SKM-1 treated with dmso at 0.1 percent for 144 hours (cell line): ENCODE measurements at regions not wholly inside any gene's neighbourhood (a gene's known extent, or its start where the extent isn't known, plus 50 kb on each side); places are given as distances from the start of the nearest gene placed in this dataset.
"Not testable (repeated sequence)": the region's sequence is repeated elsewhere in the genome, so short reads cannot be mapped to it uniquely, and the experiment has no call there.

Experiments used
- DNase-seq: peaks from one replicate; lab custom pipeline; 2025; ENCODE audit not compliant: unreplicated experiment; lab: John Stamatoyannopoulos, UW

DNA sequence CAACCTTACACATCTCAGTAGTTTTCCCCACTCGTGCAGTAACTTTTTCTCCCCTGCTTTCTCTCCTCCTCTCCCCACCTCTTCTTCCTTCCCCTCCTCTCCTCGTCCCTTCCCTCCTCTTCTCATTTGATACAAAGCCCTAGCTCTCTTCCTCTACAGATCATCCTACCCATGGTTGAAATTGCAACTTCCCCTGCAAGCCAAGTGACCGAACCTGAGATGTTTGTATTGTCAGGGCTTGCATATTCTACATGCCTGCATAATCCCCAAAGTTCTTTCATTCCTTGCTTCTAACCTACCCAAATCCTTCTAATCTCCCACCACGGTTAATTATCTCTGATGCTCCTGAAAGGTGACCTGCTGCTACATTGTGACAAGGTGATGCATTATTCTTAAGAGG, 408.6 kb upstream of the AMELY start:
- not testable (repeated sequence) for DNase-seq

- DNase-seq = no peak
Measured at GRCh38 chrY:7318122-7318521, 406.6 kb upstream of the AMELY start.

DNA sequence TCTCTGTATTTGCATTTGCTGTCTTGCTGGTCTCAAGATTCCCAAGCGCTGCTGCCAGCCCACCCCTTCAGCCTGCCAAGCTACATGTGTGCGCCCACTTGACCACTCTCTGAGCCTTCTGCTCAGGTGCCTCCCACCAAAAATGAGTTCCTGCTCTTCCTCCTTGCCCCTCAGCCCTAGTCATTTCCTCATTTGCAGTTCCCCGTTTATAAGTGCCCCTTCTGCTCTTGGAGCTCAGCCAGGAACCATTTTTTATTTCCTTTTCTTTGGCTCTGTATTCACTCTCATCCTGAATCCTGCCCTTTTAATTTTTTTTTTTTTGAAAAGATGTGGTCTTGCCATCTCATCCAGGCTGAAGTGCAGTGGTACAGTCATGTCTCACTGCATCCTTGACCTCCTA, 406.0 kb upstream of the AMELY start:
- no peak for DNase-seq

DNA sequence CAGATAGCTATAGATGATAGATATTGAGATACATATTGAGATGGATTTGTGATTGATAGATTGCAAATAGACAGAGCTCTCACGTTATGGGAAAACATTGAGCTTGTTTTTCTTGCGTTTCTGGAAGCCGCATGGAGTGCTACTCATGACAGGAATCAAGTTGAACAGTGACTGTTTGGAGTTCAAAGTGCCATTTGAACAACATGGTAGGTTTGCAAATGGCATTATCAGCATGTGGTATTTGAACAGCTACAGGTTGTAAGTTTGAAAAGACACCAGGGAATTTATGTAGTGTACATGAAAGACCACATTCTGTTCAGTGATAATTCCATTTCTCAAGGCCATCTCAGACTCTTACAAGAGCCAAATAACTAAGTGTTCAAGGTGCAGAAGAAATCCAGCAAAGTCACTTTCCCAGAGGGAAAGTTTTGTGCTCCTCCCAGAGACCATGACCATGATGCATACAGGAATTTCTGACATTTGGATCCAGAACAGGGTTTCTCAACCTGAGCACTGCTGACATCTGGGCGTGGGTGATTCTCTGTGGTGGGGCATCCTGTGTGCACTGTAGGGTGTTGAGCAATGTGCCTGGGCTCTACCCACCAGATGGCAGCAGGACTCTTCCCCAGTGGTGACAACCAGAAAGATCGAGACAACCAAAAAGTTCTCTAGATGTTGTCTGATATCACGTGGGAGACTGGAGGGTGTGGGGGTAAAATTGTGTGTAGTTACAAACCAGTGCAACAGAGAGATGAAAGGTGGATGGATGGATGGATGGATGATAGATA, 399.1 kb upstream of the AMELY start:
- DNase-seq = peak; percentile 1

- DNase-seq = no peak
Measured at GRCh38 chrY:7308816-7309215, 397.3 kb upstream of the AMELY start.

GRCh38 chrY:7302306-7302705, 390.8 kb upstream of the AMELY start:
- DNase-seq = no peak

DNA sequence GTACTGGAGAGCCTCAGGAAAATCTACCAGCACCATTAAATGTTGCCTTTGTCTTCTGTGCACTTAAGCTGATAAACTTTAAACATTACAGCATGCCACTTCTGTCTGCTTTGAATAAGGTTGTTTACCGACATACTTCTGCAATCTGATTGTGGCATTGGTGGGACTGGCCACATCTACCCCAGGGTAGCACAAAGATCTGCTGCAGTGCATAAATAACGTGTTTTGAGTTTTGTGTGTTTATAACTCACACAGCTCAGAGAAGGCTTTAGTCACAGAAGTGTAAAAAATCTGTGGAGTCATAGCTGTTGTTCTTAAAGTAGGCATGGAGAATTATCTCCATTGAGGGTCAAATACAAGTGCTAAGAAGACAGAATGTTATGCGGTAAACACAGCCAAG, 388.4 kb upstream of the AMELY start:
- DNase-seq = no peak

DNA sequence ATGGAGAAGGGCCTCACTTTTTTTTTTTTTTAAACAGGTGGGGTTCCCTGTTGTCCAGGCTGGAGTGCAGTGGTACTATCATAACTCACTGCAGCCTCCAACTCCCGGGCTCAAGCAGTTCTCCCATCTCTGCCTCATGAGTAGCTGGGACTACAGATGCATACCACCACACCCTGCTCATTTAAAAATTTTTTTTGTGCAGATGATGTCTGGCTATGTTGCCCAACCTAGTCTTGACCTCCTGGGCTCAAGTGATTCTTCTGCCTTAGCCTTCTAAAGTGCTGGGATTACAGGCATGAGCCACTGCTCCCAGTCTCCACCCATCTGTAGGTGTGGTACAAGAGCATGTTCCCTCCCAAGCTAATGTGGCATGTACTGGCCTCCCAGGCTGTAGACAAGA, 380.6 kb upstream of the AMELY start:
- no peak for DNase-seq

- no peak for DNase-seq
Measured at GRCh38 chrY:7289889-7290833, 378.6 kb upstream of the AMELY start.

DNA sequence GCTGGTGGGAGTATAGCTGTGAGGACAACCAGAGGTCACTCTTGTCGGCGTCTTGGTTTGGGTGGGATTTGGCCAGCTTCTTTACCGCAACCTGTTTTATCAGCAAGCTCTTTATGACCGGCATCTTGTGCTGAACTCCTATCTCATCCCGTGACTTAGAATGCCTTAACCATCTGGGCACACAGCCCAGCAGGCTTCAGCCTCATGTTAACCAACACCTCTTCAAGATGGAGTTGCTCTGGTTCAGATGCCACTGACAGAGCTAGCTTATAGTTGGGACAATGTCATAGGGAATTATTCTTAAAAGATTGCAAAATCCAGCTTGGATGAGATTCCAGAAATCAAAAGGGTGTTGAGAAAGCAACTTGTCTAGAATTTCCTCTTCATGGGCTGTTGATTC, 377.1 kb upstream of the AMELY start:
- no peak for DNase-seq

DNA sequence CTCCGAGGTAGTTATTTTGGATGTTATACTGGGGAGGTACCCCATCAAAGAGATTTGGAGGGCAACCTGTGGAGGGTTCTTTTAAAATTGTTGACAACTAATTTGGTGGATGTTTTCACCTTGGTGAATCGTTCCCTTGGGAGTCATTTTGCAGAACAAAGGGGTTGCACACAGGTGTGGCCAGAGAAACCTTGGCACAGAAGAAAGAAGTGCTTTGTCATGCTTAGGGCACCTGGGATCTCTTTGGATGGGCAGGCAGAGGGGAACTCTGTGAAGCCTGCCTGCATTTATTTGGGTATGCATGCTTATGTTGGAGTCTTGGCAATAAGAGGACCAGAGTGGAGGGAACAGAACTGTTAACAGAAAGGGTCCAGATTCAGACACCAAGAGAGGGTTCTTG, 376.4 kb upstream of the AMELY start:
- not testable (repeated sequence) for DNase-seq

- no peak for DNase-seq
Measured at GRCh38 chrY:7285388-7285787, 373.8 kb upstream of the AMELY start.

GRCh38 chrY:7283001-7283400, 371.4 kb upstream of the AMELY start:
- DNase-seq = no peak

DNA sequence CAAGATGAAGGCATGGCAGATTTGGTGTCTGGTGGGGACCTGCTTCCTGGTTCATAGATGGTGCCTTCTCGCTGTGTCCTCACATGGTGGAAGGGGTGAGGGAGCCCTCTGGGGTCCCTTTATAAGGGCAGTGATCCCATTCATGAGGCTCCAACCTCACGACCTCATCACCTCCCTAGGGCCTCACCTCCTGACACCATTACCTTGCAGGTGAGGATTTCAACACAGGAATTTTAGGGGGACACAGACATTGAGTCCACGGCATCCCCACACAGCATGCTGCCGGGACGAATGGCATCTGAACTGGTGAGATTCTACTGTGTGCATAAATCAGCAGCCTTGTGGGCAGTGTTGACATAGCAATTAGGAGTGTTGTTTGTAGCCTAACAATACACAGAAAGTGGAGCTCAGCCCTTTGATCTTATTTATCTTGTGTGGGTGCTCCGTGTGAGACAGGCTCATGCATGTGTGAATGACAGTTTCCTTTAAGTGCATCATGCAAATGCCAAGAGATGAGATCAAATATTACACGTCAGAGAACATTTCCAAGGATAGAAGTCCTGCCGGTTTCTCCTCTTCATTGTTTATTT, 368.7 kb upstream of the AMELY start:
- not testable (repeated sequence) for DNase-seq

DNA sequence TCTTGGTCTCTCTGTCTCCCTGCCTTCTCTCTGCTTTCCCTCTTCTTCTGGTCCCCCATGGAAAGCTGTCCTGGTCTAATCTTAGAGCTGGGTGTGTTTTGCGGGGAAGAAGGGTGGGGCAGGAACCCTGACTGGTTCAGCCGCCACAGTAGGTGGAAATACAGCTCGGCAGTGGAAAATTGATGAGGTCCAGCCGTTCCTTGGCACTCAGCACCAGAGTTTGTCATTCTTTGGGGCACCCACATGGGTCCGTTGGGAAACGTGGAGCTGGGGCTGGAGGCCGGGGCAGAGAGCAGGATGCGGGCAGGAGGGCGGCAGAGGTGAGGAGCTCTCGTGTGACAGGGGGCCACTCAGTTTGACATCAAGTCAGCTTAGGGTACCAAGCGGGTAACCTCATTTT, 364.2 kb upstream of the AMELY start:
- DNase-seq = no peak

DNA sequence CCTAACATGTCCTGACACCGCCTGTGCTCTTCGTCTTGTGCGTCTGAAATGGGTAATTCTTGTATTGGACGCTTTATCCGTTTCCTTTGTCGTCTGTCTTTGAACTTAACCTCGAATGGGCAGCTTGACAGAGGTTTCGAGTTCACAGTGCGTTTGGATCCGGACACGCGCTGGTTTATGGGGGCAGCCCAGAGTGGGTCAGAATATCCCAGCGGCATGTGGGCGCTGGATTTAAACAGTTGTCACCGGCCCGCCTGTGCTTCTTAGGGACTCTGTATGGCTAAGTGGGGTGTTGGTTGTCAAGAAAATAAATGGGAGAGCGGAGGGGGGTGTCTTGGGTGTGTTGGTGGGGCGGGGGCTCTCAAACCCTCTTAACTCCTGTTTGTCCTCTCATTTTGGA, 363.5 kb upstream of the AMELY start:
- DNase-seq = no peak

DNA sequence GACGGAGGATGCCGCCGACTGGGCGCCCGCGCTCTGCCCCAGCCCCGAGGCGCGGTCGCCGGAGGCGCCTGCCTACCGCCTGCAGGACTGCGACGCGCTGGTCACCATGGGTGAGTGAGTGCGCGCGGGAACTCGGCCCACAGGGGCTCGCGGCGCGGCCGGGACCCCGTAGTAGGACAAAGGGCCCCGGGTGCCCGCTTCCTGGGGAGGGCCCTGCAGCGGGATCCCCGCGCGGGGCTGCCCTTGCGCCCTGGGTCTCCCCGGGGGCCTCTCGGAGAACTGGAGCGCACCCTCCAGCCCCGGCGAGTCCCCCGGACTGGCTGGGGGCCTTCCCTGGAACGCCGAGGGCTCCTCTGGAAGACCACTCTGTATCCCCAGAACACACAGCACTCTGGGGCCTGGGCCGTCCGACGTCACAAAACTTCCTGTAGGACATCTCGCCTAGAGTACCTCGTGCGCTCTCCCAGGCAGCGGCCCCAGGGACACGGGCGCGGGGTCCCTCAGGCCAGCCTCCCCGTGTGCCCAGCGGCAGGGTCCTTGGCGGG, 362.9 kb upstream of the AMELY start:
- DNase-seq = no peak

DNA sequence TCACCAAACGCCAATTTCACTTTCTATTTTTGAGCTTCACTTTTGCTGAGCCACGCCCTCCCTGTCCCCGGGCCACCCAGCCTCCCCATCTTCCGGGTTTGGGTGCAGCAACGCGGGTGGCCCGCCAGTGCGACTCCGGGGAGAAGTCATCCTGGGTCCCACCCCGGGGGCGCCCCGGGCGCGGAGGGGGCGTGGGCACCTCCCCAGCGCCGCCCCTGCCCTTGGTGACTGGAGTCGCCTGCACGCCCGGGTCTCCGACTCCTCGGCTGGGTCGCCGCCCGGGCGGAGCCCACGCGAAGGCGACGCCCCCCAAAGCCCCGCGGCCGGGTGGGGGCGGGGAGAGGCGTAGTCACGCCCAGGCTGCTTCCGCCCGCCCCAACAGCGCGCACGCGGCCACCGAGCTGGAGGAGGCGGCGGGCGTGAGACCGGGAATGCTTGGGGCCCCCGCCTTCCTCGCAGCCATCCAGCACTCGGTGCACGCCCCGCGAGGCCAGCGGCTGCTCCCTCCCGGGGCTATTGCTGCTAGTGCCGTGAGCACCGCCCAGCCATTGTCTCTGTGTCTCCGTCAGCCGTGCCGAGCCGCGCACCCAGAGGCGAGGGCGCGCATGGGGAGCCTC, 362.1 kb upstream of the AMELY start:
- DNase-seq = peak; percentile 52

- DNase-seq = peak; percentile 9
Measured at GRCh38 chrY:7272556-7273195, 361.1 kb upstream of the AMELY start.

DNA sequence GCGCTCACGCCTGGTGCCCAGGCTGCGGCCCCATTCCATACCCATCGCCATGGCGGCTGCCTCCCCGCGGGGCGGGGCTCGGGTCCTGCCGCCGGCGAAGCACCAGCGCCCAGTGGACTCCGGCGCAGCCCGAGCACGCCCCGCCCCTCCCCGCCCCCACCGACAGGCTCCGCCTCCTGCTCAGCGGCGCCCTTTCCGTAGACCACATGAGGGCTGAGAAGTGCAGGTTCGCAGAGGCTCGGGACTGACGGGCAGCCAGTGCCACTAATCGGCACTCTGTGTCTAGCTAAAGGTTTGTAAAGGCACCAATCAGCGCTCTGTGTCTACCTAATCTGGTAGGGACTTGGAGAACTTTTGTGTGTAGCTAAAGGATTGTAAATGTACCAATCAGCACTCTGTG, 352.2 kb upstream of the AMELY start:
- no peak for DNase-seq

GRCh38 chrY:7262531-7262930, 351.0 kb upstream of the AMELY start:
- DNase-seq = no peak
